Progenitor cell of endocrine pancreas (in vitro differentiated cells): ENCODE measurements at regions not wholly inside any gene's neighbourhood (a gene's known extent, or its start where the extent isn't known, plus 50 kb on each side); places are given as distances from the start of the nearest gene placed in this dataset.

ENCODE experiments used
- DNase-seq: peaks from one replicate; pipeline ENCODE4 v3.0.0; 2021; ENCODE audit warnings: low spot score; ENCODE audit not compliant: unreplicated experiment
- H3K27ac Mint-ChIP-seq: 2 replicates; pipeline ENCODE4 v1.8.0; 2021; ENCODE audit warnings: mild to moderate bottlenecking, moderate library complexity, mixed read lengths
- H3K27me3 Mint-ChIP-seq: 2 replicates; pipeline ENCODE4 v1.8.0; 2021; ENCODE audit warnings: mixed read lengths
- H3K36me3 Mint-ChIP-seq: 2 replicates; pipeline ENCODE4 v1.8.0; 2022; ENCODE audit warnings: mixed read lengths; ENCODE audit not compliant: insufficient read depth
- H3K4me1 Mint-ChIP-seq: 2 replicates; pipeline ENCODE4 v1.8.0; 2021; ENCODE audit warnings: low read depth, mixed read lengths
- H3K4me3 Mint-ChIP-seq: 2 replicates; pipeline ENCODE4 v1.8.0; 2021; ENCODE audit warnings: low read depth, mild to moderate bottlenecking, moderate library complexity, mixed read lengths
- H3K9me3 Mint-ChIP-seq: 2 replicates; pipeline ENCODE4 v1.8.0; 2021; ENCODE audit warnings: low read depth, mixed read lengths
- CTCF ChIP-seq: fragments of 200-600 bp; sonication (generic); IDR thresholded peaks from one replicate; pipeline ENCODE4 v1.5.0; 2021; ENCODE audit warnings: antibody characterized with exemption, mild to moderate bottlenecking; ENCODE audit not compliant: unreplicated experiment

- H3K4me3 Mint-ChIP-seq: no peak overlapping the region
- no peaks in the 10 kb centered on the region for H3K4me1 Mint-ChIP-seq
- no peak for DNase-seq
- H3K36me3 Mint-ChIP-seq: no peaks in the 10 kb centered on the region
- no peaks in the 10 kb centered on the region for H3K9me3 Mint-ChIP-seq
- peaks cover 6% of the 10 kb centered on the region for H3K27me3 Mint-ChIP-seq
- H3K27ac Mint-ChIP-seq: no peak overlapping the region
- no peak for TF ChIP-seq CTCF
Observed at GRCh38 chr20:54714817-54715216, 239.4 kb downstream of the DOK5 start.

DNA sequence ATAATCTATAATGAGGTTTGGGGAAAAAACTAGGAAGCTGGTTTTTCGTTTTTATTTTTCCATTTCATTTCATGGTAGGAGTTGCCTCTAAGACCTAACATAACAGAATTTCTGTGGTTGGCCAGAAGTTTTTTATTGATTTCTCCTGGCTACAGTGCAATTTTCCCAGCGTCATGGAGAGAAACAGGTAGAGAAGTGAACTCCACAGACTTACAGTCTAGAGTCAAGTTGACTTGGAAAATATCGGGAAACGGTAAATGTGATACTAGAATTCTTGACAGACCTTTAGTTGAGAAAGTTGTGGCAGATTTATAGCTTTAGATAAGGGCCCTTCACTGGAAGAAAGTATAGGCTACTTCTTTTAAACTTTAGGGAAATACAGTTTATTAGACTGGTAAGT is 238.3 kb downstream of the DOK5 start:
- Mint-ChIP-seq H3K4me1 (no peaks in the 10 kb centered on the region), H3K36me3 (no peaks in the 10 kb centered on the region), H3K27me3 (peaks cover 9% of the 10 kb centered on the region), H3K27ac (no peak overlapping the region), H3K9me3 (no peaks in the 10 kb centered on the region), H3K4me3 (no peak overlapping the region)
- TF ChIP-seq CTCF: no peak
- no peak for DNase-seq

- Mint-ChIP-seq H3K4me1 (no peaks in the 10 kb centered on the region), H3K36me3 (no peaks in the 10 kb centered on the region), H3K4me3 (no peak overlapping the region), H3K27ac (no peak overlapping the region), H3K27me3 (peaks cover 11% of the 10 kb centered on the region), H3K9me3 (no peaks in the 10 kb centered on the region)
- TF ChIP-seq CTCF: no peak
- DNase-seq: no peak
Observed at GRCh38 chr20:54711071-54711470, 235.7 kb downstream of the DOK5 start.

DNA sequence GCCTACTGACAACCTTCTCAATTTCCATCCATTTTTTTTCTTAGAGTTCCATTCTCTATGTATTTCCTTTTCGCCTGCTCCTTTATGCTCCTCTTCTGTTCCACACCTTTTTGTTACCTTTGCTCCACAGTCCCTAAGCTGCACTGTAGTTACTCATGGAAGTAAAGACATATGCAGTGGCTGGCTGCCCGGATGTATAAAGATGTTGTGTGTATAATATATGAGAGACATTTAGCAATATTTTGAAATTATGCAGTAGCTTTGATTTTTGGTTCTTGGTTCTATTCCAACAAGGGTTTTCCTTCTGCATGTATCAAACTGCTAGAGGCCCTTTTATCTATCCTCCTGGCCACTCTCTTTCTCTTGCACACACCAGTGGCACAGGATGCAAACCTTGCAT is 234.9 kb downstream of the DOK5 start:
- H3K4me1 Mint-ChIP-seq: no peaks in the 10 kb centered on the region
- no peak overlapping the region for H3K27ac Mint-ChIP-seq
- H3K4me3 Mint-ChIP-seq: no peak overlapping the region
- no peak for TF ChIP-seq CTCF
- no peaks in the 10 kb centered on the region for H3K9me3 Mint-ChIP-seq
- peaks cover 11% of the 10 kb centered on the region for H3K27me3 Mint-ChIP-seq
- H3K36me3 Mint-ChIP-seq: no peaks in the 10 kb centered on the region
- no peak for DNase-seq

- H3K4me3 Mint-ChIP-seq: no peak overlapping the region
- peaks cover 14% of the 10 kb centered on the region for H3K27me3 Mint-ChIP-seq
- H3K27ac Mint-ChIP-seq: no peak overlapping the region
- H3K36me3 Mint-ChIP-seq: no peaks in the 10 kb centered on the region
- TF ChIP-seq CTCF: no peak
- no peak for DNase-seq
- H3K4me1 Mint-ChIP-seq: no peaks in the 10 kb centered on the region
- no peaks in the 10 kb centered on the region for H3K9me3 Mint-ChIP-seq
Observed at GRCh38 chr20:54708229-54708628, 232.8 kb downstream of the DOK5 start.

DNA sequence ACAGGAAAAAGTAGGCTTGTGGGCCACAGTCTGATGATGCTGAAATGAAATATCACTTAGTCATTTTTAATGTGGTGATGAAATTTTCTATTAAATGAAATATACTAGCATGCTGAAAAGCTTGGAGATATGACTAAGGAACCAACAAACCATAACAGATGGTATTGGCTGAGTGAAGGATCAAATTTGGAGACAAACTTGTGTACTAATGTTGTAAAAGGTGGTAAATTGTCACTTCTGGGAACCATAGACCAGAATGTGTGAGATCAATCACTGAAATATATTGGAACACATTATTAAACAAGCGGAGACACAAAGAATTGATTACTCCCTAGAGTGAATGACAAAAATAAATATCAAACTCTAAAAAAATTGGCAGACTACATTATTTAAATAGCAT is 232.4 kb downstream of the DOK5 start:
- Mint-ChIP-seq H3K9me3 (no peaks in the 10 kb centered on the region), H3K27me3 (peaks cover 14% of the 10 kb centered on the region), H3K36me3 (no peaks in the 10 kb centered on the region), H3K4me3 (no peak overlapping the region), H3K4me1 (no peaks in the 10 kb centered on the region), H3K27ac (no peak overlapping the region)
- TF ChIP-seq CTCF: no peak
- no peak for DNase-seq
